PFSK-1 (cell line): ENCODE measurements at regions not wholly inside any gene's neighbourhood (a gene's known extent, or its start where the extent isn't known, plus 50 kb on each side); places are given as distances from the start of the nearest gene placed in this dataset.

Source experiments
- FOXP2 ChIP-seq: optimal IDR thresholded peaks from 2 replicates; pipeline ENCODE3; 2011; ENCODE audit warnings: borderline replicate concordance, control low read depth, inconsistent platforms; ENCODE audit not compliant: insufficient read depth; ENCODE audit errors: extremely low read length, extremely low read depth
- POLR2AphosphoS5 ChIP-seq: IDR thresholded peaks from 2 replicates; pipeline ENCODE4 v1.6.1; 2012; ENCODE audit warnings: low read depth, mild to moderate bottlenecking, control low read depth, low read length, moderate library complexity
- REST ChIP-seq, 2 experiments: IDR thresholded peaks; 2 replicates each; pipeline versions ENCODE4 v1.6.1 to v1.8.0; 2011 to 2012; ENCODE audit warnings: low read depth in 2 of 2, low read length in 2 of 2, control low read depth in 1 of 2, inconsistent platforms in 1 of 2, mild to moderate bottlenecking in 1 of 2, moderate library complexity in 1 of 2; ENCODE audit not compliant: insufficient read depth in 1 of 2
- SIN3A ChIP-seq: IDR thresholded peaks from 2 replicates; pipeline ENCODE4 v1.6.1; 2012; ENCODE audit warnings: mild to moderate bottlenecking, low read length, moderate library complexity, borderline replicate concordance; ENCODE audit not compliant: insufficient read depth
- TAF1 ChIP-seq: IDR thresholded peaks from 2 replicates; pipeline ENCODE4 v1.6.1; 2012; ENCODE audit warnings: low read length, control low read depth, borderline replicate concordance; ENCODE audit not compliant: insufficient read depth

DNA sequence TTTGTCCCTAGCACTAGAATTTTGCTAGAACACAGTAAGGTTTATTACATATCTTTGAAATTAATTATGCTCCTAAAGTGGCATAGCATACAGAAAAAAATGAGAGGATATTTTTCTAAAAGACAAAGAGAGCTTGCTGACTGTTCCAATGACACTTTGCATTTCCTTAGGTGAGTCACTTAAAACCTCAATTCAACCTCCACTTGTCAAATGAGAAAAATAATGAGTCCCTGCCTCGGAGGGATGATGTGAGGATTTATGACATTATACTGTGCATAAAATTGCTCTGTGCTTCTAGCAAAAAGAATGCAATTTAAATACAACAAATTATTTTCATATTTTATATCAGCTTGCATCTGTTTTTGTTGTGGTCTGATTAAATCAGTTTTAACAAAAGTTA is 1417.0 kb upstream of the ALCAM start:
- TF ChIP-seq SIN3A: no peak
- no peak for TF ChIP-seq TAF1
- no peak for TF ChIP-seq FOXP2
- TF ChIP-seq POLR2AphosphoS5: no peak
- TF ChIP-seq REST (IDR thresholded peaks at IDR 0.05; ENCODE audit: insufficient read depth in 1 of 2, low read depth in 2 of 2, low read length in 2 of 2): no peak

DNA sequence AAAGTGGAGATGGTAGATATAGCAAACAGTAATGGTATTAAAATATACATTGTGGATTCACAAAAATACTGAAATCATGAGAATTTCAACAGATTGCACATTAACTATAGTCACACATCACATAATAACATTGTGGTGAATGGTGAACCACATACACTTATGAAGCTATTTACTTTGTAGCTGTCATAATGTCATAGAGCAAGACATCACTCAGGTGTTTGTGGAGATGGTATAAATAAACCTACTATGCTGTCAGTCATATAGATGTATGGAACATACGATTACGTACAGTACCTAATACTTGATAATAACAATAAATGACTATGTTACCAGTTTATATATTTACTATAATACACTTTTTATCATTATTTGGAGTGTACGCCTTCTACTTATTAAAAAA is 1416.0 kb upstream of the ALCAM start:
- TF ChIP-seq FOXP2 (no peak), REST (IDR thresholded peaks at IDR 0.05; ENCODE audit: insufficient read depth in 1 of 2, low read depth in 2 of 2, low read length in 2 of 2) (no peak), SIN3A (no peak), POLR2AphosphoS5 (no peak), TAF1 (no peak)

DNA sequence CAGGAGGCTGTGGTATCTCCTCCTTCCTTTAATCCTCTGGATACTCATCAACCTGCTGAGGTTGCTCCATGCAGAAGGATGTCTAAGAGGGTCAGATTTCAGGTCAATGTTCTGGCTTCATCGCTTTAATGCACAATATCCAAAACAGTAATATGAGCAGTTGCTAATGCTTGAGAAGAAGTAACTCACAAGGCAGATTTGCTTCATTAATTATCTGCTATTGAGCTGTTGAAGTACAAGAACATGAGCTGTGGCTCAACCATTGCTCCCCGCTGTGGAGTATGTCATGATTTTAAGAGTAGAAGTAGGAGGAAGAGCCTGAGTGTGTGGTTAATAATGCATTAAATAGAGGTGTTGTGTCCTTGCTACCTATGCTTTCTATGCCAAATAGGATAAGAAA is 1412.9 kb upstream of the ALCAM start:
- no peak for TF ChIP-seq REST (IDR thresholded peaks at IDR 0.05; ENCODE audit: insufficient read depth in 1 of 2, low read depth in 2 of 2, low read length in 2 of 2)
- no peak for TF ChIP-seq TAF1
- TF ChIP-seq FOXP2: no peak

GRCh38 chr3:103960819-103961218 is 1405.9 kb upstream of the ALCAM start:
- no peak for TF ChIP-seq FOXP2
- TF ChIP-seq SIN3A: no peak
- TF ChIP-seq REST (IDR thresholded peaks at IDR 0.05; ENCODE audit: insufficient read depth in 1 of 2, low read depth in 2 of 2, low read length in 2 of 2): no peak
- TF ChIP-seq TAF1: no peak

- no peak for TF ChIP-seq SIN3A
- no peak for TF ChIP-seq TAF1
- TF ChIP-seq POLR2AphosphoS5: no peak
- TF ChIP-seq REST (IDR thresholded peaks at IDR 0.05; ENCODE audit: insufficient read depth in 1 of 2, low read depth in 2 of 2, low read length in 2 of 2): no peak
- no peak for TF ChIP-seq FOXP2
Observed at GRCh38 chr3:103963599-103963998, 1403.1 kb upstream of the ALCAM start.
